COLO668 (cell line): ENCODE measurements at regions not wholly inside any gene's neighbourhood (a gene's known extent, or its start where the extent isn't known, plus 50 kb on each side); places are given as distances from the start of the nearest gene placed in this dataset.
"Not testable (repeated sequence)": the region's sequence is repeated elsewhere in the genome, so short reads cannot be mapped to it uniquely, and the experiment has no call there.

Source experiments
- DNase-seq: peaks from one replicate; lab custom pipeline; 2025; ENCODE audit not compliant: unreplicated experiment; lab: John Stamatoyannopoulos, UW

DNA sequence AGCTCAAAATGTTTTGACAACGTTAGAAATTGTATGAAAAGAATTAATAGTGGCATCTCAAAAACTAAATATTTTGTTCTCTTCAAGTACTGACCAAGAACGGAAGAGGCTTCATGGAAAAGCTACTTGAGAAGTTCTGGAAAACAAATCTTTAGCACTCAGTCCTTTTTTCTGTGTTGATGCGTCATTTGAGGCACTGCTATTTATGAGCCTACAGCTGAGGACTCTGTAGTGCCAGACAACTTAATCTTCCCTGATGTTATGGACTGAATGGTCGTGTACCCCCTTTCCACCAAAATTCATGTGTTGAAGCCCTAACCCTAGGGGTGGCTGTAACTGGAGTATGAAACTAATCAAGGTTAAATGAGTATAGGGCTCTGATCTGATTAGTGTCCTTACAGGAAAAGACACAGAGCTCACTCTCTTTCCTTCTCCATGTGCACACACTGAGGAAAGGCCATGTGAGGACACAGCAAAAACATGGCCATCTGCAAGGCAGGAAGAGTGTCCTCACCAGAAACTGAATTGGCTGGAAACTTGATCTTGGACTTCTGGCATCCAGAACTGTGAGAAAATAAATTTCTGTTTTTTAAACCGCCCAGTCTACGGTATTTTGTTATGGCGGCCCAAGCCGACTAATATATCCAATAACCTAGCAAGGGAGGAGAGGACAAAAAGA lies 337.0 kb upstream of the CLEC14A start:
- DNase-seq, result no peak

DNA sequence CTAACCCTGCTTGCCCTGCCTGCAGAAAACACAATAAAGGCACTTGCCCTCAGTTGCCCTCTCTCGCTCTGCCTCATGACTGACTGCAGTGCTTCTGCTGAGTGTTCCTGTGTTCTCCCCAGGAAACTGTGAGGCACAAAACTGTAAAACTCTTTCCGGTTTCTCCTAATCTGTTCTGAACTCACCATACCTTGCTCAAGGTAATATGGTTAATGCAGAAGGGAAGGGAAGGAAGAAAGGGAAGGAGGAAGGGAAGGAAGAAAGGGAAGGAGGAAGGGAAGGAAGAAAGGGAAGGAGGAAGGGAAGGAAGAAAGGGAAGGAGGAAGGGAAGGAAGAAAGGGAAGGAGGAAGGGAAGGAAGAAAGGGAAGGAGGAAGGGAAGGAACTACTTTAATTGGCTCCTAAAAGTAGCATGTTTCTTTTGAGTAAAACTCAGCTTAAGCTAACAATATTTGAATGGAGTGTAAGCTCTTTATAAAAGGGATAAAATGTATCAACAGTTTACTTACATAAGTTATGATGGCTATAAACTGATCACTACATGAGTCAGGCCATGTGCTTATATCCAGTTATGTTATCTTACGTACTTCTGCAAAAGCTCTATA lies 334.0 kb upstream of the CLEC14A start:
- DNase-seq, result no peak

DNA sequence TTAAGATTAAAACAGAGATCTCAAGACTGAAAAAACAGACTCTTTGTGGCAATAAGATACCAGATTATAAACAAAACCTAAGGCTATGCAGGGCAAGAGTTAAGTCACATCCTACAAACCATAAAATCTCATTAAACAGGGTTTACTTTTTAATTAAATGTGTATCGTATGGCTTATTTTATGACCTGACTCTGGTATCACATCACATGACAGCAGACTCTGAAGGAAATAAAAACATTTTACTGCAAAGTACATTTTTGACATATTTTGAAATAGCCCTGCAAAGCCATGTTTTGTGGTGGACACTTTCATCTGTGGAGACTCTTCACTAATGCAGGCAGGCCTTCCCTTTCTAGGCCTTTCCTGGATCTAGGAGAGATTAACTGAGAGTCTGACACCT lies 327.6 kb upstream of the CLEC14A start:
- no peak for DNase-seq

DNA sequence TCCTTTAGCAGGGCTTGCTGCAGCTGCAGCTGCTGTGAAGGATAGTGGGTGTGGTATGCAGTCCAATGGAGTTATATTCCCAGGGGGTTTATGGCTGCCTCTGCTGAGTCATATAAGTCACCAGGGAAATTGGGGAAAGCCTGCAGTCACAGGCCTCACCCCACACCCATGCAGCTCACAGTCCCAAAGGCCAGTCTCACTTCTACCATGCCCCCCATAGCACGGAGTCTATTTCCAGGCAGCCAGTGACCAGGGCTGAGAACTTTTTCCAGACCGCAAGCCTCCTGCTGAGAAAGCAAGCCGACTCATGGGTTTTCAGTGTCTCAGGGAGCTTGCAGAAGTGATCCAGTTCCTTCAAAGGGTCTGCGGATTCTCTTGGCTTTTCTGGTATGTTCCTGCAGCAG lies 322.4 kb upstream of the CLEC14A start:
- DNase-seq, result no peak

DNA sequence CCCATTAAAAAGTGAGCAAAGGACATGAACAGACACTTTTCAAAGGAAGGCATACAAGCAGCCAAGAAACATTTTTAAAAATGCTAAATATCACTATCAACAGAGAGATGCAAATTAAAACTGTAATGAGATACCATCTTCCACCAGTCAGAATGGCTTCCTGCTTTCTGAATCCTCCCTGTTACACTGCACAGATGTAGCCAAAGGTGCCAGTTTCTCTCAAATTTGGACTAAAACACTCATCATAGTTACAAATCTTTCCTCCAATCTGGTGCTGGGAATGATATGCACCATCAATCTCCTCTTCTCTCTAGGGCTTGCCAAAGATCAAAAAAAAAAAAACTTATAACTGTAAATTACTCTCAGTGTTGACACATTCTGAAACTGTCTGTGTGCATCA lies 311.8 kb upstream of the CLEC14A start:
- no peak for DNase-seq

DNA sequence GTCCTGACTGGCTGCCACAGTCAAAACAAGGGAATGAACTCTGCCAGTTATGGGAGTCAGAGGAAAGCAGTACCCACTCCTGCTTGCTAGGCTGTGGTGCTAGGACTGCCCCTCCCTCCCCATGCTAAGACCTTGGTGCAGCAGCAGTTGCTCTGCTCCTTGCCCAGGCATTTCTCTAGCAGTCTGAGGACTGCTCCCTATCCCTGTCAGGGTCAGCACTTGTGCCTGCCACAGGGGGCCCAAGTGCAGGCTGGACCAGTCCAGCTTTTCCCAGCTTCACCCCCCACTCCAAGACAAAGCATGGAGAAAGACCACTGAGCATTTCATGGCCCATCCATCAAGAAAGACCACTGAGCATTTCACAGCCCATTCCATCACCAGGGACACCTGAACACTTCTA lies 305.8 kb upstream of the CLEC14A start:
- no peak for DNase-seq

DNA sequence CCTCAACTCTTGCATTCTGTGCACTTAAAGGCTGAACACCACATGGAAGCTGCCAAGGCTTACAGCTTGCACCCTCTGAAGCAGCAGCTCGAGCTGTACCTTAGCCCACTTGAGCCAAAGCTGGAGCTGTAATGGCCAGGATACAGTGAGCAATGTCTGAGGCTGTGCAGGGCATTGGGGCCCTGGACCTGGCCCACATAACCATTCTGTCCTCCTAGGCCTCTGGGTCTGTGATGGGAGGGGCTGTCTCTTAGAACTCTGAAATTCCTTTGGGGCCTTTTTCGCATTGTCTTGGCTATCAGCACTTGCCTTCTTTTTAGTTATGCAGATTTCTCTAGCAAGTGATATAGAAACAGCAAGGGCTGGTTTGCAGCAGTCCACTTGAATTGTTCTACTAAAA lies 303.8 kb upstream of the CLEC14A start:
- no peak for DNase-seq

DNA sequence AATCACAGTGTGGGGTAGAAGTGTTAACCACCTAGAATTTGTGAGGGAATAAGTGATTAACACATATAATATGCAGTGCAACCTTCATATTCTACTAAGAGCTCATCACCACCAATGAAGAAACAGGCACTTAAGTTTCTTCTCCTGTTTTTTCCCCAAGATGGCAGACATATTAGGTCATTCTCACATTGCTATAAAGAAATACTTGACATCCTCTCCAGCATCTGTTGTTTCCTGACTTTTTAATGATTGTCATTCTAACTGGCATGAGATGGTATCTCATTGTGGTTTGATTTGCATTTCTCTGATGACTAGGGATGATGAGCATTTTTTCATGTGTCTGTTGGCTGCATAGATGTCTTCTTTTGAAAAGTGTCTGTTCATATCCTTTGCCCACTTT lies 301.5 kb upstream of the CLEC14A start:
- DNase-seq, result not testable (repeated sequence)

DNA sequence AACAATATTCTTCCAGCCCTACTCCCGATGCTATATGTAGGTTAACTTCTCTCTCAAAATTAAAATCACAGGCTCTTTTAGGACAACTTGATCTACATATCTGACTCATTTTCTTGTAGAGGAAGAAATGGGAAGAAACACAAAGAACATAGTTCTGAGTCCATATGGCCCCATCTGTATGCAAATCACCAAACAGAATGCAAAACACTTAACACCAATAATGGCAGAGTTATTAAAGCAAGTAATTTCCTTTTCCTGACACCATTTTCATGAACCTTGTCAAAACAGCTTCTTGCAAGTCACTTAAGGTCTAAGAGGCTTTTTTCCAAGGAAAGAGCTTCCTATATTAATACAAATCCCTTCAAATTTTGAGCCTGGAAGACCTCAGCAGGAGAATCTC lies 300.4 kb upstream of the CLEC14A start:
- no peak for DNase-seq

DNA sequence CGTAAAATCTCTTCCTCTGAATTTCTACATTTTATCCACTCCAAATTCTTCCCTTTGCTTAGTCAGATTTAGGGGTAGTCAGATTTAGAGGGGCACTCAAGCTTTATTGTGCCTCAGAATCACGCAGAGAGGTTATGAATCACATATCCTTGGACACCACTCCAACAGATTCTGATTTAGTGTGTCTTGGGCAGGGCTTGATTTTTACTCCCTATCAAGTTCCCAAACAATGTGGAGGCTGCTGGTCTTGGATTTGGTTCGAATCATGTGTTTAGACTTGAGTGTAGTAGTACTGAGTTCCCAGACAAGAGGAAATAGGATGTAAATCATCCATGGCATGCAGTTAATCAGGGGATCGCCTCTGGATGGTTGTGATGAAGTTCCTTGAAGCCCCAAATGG lies 298.1 kb upstream of the CLEC14A start:
- no peak for DNase-seq

DNA sequence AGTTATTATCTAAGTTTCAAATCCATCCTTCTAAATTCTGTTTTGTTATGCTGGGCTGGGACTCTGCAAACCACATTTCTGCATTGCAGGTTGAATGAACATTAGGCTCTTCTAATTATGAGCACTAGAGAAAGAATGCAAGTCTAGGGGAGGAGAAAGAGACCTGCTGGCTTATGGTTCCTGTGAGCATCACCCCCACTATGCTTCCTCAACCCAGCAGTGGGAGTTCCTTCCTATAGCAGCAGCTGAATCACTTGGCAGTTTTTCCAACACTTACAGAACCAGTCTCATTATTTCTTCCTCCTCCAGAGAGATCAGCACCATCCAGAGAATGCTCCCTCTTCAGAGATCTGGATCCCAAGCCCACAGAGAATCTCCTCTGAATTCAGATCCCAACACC lies 297.7 kb upstream of the CLEC14A start:
- no peak for DNase-seq

DNA sequence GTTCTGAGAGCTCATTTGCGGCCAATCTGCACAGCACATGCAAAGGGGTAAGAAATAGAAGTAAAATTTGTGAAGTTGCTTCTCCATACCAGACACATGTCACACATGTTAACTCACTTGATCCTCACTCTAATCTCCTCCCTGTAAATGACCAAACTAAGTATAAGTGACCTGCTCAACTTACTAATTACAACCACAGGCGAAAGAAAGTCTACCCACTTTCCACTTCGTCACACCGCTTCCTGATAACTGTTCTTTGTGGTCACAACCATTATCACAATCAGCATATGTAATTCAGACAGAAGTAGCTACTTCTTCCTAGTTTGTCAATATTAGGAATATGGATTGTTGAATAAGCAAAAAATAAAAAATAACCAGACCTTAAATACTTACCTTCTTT lies 293.7 kb upstream of the CLEC14A start:
- DNase-seq, result no peak

DNA sequence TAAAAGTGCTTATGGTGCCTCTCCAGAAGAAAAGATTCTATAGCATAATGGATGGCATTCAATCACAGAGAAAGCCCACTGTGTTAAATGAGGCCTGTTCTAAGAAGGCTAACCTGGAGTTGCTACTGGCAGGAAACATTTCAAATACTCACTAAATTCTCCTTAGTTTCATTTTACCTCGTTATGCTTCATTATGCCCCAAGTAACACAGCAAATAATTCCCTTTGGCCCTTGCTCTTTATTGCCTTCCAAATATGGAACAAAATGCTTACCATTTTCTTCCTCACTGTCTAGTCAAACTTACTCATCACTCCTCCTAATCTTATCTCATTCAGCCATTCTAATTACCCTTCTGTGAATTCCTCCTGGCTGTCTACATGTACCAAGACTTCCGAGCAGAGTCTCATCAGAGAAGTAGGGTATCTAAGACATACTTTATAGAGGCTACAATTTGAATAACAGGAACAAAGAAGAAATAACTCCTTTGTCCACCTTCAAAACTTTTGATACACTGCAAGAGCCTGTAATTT lies 292.1 kb upstream of the CLEC14A start:
- DNase-seq, result no peak

DNA sequence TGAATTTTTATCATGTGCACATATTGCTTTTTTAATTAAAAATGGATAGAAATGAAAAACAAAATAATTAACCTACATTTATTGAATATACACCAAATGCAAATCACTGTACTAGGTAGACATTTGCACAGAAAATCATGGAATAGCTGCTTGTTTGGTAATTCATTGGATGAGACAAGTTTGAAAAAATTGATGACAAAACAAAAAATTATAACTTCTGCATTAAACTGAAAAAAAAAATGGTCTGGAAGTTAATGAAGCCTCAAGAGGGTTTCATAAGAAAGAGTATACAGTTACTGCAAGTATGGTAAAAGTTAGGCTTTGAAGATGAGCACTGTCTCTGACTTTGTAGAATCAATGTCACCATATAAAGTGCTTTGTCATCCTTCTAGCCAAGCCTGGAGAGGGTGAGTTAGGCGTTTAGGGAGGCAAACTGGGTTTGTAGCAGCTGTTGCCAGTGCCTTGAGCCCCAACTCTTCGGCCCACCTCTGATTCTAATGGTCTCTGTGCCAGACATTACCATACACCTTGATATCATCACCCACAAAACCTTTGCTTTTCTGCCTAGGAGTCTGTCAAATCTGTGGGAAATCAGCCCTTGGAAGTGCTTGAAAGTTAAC lies 291.1 kb upstream of the CLEC14A start:
- DNase-seq, result no peak

DNA sequence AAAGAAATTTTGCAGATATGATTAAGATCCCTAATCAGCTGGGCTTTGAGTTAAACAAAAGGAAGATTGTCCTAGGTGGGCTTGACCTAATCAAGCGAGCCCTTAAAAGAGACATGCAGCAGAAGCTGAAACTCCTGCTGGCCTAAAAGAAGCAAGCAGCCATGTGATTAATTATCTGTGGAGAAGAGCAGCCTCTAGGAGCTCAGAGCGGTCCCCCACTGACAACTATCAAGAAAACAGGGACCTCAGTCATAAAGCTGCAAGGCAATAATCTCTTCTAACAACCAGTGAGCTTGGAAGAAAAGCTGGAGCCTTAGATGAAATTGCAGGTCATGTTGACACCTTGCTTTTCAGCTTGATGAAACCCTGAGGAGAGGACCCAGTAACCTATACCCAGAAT lies 288.9 kb upstream of the CLEC14A start:
- no peak for DNase-seq

DNA sequence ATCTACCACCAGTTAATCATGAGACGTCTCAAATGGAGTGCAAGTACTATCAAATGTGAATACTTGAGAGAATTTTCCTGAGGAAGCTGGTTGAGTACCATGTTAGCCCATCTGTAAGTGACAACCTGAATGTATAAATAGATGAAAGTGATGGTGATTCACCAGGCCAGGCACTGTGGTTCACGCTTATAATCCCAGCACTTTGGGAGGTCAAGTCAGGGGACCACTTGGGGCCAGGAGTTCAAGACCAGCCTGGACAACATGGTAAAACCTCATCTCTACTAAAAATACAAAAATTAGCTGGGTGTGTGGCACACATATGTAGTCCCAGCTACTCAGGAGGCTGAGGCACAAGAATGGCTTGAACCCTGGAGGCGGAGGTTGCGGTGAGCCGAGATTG lies 288.0 kb upstream of the CLEC14A start:
- not testable (repeated sequence) for DNase-seq

DNA sequence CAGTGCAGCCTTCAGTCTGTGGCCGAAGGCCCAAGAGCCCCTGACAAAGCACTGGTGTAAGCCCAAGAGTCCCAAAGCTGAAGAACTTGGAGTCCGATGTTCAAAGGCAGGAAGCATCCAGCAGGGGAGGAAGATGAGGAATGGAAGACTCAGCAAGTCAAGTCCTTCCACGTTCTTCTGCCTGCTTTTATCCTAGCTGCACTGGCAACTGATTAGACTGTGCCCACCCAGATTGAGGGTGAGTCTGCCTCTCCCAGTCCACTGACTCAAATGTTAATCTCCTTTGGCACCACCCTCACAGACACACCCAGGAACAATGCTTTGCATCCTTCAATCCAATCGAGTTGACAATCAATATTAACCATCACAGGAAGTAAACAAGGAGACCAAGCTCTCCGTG lies 282.2 kb upstream of the CLEC14A start:
- not testable (repeated sequence) for DNase-seq

DNA sequence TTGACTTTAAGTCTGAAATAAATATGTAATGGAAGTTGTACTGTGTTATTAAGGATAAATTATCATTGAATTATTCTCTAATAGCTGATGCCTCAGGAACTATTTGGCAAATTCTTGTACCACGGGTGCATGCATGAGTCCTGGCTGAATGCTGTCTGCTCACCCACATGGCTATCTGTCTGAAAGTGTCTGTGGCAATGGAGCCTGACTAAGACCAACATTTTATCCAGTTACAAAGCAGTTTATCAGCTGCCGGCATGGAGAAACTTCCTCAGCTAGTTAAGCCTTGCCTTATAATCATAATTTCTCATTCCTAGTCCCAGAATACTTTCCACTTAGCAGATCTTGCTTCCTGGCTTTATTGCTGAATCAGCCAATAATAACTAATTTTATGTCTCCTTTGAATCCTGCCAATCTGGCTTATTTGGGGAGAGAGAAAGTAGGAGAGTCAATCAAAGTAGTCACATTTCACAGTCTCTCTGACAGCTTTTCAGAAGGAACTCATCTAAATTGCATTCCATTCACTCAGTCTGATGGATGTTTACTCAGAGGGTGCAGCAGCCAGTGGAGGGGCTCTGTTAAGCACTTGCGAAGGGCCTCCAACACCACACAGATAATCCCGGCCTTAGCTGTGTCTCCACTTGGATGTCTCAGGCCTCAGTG lies 280.6 kb upstream of the CLEC14A start:
- DNase-seq, result no peak

DNA sequence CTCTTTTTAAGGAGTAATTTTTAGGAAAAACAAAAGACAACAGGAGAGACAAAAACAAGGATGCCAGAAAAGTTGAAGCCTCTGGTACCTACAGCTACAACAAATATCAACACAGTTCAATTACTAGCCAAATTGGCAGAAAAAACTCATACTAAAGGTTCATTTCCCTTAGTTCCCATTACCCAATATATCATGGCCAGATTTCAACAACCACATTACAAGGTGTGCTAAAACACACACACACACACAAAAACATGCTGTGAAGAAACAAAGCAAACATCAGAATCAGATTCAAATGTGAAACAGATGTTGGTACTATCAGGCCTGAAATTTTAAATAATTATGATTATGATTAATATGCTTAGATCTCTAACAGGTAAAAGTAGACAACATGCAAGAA lies 272.7 kb upstream of the CLEC14A start:
- DNase-seq, result no peak

DNA sequence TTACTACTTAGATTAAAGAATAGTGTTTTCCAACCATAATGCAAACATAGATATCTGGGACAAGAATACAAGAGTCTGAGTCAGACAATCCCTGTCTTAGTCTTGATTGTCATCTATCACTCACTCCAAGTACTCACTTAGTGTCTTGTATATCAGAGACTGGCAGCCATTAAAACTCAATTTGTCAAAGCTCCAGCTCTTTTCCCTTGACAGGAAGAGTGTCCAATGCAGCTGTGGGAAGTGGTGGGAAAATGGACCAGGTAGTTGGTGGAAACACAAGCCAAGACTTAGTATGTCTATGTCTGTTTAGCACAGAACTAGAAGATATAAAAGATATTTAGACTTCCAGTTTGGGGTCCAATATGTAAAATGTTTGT lies 271.6 kb upstream of the CLEC14A start:
- DNase-seq, result no peak

DNA sequence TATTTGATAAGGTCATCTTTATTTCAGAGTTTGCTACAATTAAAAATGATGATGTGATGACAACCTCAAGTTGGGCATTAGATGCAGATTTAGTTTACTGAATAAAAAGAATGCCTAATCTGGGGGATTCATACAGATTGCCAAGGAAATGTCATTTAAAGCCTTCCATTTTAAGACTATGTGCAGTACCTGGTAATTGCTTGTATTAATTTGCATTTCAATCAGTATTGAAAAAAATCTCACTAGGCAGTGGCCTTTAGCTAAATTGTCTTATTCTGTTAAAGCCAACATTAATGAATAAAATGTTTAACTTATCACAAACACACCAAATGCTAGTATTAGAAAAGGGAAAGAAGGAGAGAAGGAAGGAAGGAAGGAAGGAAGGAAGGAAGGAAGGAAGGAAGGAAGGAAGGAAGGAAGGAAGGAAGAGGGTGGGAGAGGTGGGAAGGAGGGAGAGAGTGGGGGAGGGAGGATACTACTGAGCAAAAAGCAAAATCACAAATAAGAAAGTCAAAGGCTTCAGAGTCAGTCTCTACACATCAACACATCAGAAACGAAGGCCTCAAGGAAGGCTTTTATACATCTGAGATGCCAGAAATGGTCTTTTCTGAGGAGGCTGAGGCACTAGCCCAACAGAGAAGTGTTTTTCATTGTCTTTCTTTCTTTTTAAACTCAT lies 271.1 kb upstream of the CLEC14A start:
- no peak for DNase-seq
